GM21360 (cell line): ENCODE measurements at regions not wholly inside any gene's neighbourhood (a gene's known extent, or its start where the extent isn't known, plus 50 kb on each side); places are given as distances from the start of the nearest gene placed in this dataset.
"Not testable (repeated sequence)": the region's sequence is repeated elsewhere in the genome, so short reads cannot be mapped to it uniquely, and the experiment has no call there.

Source experiments
- ATAC-seq: cut with Tn5 transposase; IDR thresholded peaks from one replicate; pipeline ENCODE4 v1.9.1; 2021; ENCODE audit warnings: mild to moderate bottlenecking, moderate library complexity; ENCODE audit not compliant: unreplicated experiment

GRCh38 chr15:26084771-26085170 lies 221.6 kb upstream of the ATP10A start:
- ATAC-seq = no peak

GRCh38 chr15:26083896-26084295 lies 220.8 kb upstream of the ATP10A start:
- no peak for ATAC-seq

GRCh38 chr15:26083457-26083856 lies 220.3 kb upstream of the ATP10A start:
- ATAC-seq = no peak

- ATAC-seq = peak; percentile 95
These were observed 219.3 kb upstream of the ATP10A start for GRCh38 chr15:26082221-26083109.

GRCh38 chr15:26081758-26082220 lies 218.7 kb upstream of the ATP10A start:
- ATAC-seq = no peak

GRCh38 chr15:26075770-26076169 lies 212.6 kb upstream of the ATP10A start:
- no peak for ATAC-seq

GRCh38 chr15:26073430-26074333 lies 210.6 kb upstream of the ATP10A start:
- ATAC-seq = no peak

GRCh38 chr15:26070095-26070532 lies 207.0 kb upstream of the ATP10A start:
- ATAC-seq = no peak

- ATAC-seq = no peak
These were observed 206.1 kb upstream of the ATP10A start for GRCh38 chr15:26069231-26069641.

GRCh38 chr15:26066896-26067295 lies 203.8 kb upstream of the ATP10A start:
- ATAC-seq = no peak

- ATAC-seq = no peak
These were observed 202.6 kb upstream of the ATP10A start for GRCh38 chr15:26065723-26066122.

GRCh38 chr15:26061248-26061647 lies 198.1 kb upstream of the ATP10A start:
- no peak for ATAC-seq

GRCh38 chr15:26056766-26057165 lies 193.6 kb upstream of the ATP10A start:
- not testable (repeated sequence) for ATAC-seq

GRCh38 chr15:26051761-26052675 lies 188.9 kb upstream of the ATP10A start:
- ATAC-seq = no peak

GRCh38 chr15:26050984-26051383 lies 187.9 kb upstream of the ATP10A start:
- no peak for ATAC-seq

- no peak for ATAC-seq
These were observed 187.0 kb upstream of the ATP10A start for GRCh38 chr15:26049900-26050657.

GRCh38 chr15:26048669-26049068 lies 185.5 kb upstream of the ATP10A start:
- no peak for ATAC-seq

- ATAC-seq = no peak
These were observed 182.4 kb upstream of the ATP10A start for GRCh38 chr15:26045516-26045915.

GRCh38 chr15:26043018-26043417 lies 179.9 kb upstream of the ATP10A start:
- no peak for ATAC-seq

- ATAC-seq = no peak
These were observed 175.6 kb upstream of the ATP10A start for GRCh38 chr15:26038693-26039092.
